GM12878 (cell line): ENCODE measurements at regions not wholly inside any gene's neighbourhood (a gene's known extent, or its start where the extent isn't known, plus 50 kb on each side); places are given as distances from the start of the nearest gene placed in this dataset.

Source experiments
- ATAC-seq: fragments of 200-7000 bp; cut with Tn5 transposase; 3 replicates; pipeline ENCODE4 v1.9.1; 2020; ENCODE audit warnings: mild to moderate bottlenecking, moderate library complexity
- BruUV-seq: library from RNA; stranded (reverse); fragments of 400-500 nt; replicated peaks from 2 replicates; lab custom pipeline; 2021; lab: Mats Ljungman, UMichigan
- CTCF ChIA-PET: fragments of 300-600 bp; sonication (Branson Sonifier 250); formaldehyde crosslinking; extraction: SDS; loops from one replicate; lab custom pipeline; 2021; ENCODE audit warnings: inconsistent platforms; lab: Yijun Ruan, JAX
- POLR2A ChIA-PET: fragments of 350-600 bp; formaldehyde crosslinking; extraction: SDS; loops from one replicate; lab custom pipeline; 2021; ENCODE audit warnings: inconsistent platforms; lab: Charles Lee
- RAD21 ChIA-PET: fragments of 300-600 bp; sonication (Branson Sonifier 250); formaldehyde crosslinking; loops from one replicate; lab custom pipeline; 2023; ENCODE audit warnings: antibody characterized with exemption; ENCODE audit not compliant: unreplicated experiment; lab: Charles Lee
- SMC1A ChIA-PET: fragments of 300-600 bp; sonication (Branson Sonifier 250); formaldehyde crosslinking; loops from one replicate; lab custom pipeline; 2023; ENCODE audit not compliant: unreplicated experiment, uncharacterized antibody; lab: Charles Lee
- DNase-seq: peaks from one replicate; pipeline ENCODE4 v3.0.0-alpha.2; 2011; ENCODE audit warnings: low read depth, low spot score
- FAIRE-seq: peaks from 3 replicates; lab custom pipeline; 2011; peaks lifted over from hg19 to GRCh38; lab: Jason Lieb, UNC
- H2AFZ ChIP-seq: 2 replicates; pipeline ENCODE4 v1.6.0; 2011; ENCODE audit warnings: low read depth, low read length, control low read depth; ENCODE audit not compliant: control insufficient read depth
- H3K27ac ChIP-seq: 2 replicates; pipeline ENCODE4 v1.5.1; 2011; ENCODE audit warnings: control low read depth; ENCODE audit not compliant: control insufficient read depth, insufficient read depth
- H3K27me3 ChIP-seq, 2 experiments: replicated peaks in 1 of 2; 2 replicates each; pipeline versions ENCODE4 v1.6.0 to v1.6.1; 2011; ENCODE audit warnings: low read length in 1 of 2; ENCODE audit not compliant: control insufficient read depth in 2 of 2, insufficient read depth in 2 of 2
- H3K36me3 ChIP-seq, 2 experiments: 2 replicates each; pipeline ENCODE4 v1.5.1; 2011; ENCODE audit warnings: low read length in 1 of 2; ENCODE audit not compliant: control insufficient read depth in 2 of 2, insufficient read depth in 2 of 2
- H3K4me1 ChIP-seq: 2 replicates; pipeline ENCODE4 v1.6.1; 2011; ENCODE audit warnings: mild to moderate bottlenecking, low read length, moderate library complexity, mixed read lengths; ENCODE audit not compliant: control insufficient read depth, insufficient read depth
- H3K4me2 ChIP-seq: 2 replicates; pipeline ENCODE4 v1.6.0; 2011; ENCODE audit warnings: control low read depth; ENCODE audit not compliant: control insufficient read depth, insufficient read depth
- H3K4me3 ChIP-seq: fragments of 200-600 bp; sonication (generic); 2 replicates; pipeline ENCODE4 v1.5.1; 2016
- H3K79me2 ChIP-seq: 2 replicates; pipeline ENCODE4 v1.6.0; 2011; ENCODE audit warnings: low read length; ENCODE audit not compliant: control insufficient read depth, insufficient read depth
- H3K9ac ChIP-seq: 2 replicates; pipeline ENCODE4 v1.8.0; 2011; ENCODE audit warnings: low read length, control low read depth, mixed read lengths; ENCODE audit not compliant: control insufficient read depth, insufficient read depth
- H3K9me3 ChIP-seq: replicated peaks from 3 replicates; pipeline ENCODE4 v1.5.1; 2011; ENCODE audit warnings: mild to moderate bottlenecking, low read length; ENCODE audit not compliant: control insufficient read depth, insufficient read depth
- H4K20me1 ChIP-seq: 2 replicates; pipeline ENCODE4 v1.6.0; 2011; ENCODE audit not compliant: control insufficient read depth, insufficient read depth
- BCL11A ChIP-seq: IDR thresholded peaks from 2 replicates; pipeline ENCODE4 v1.6.1; 2011; ENCODE audit warnings: low read depth, low read length
- BRCA1 ChIP-seq: IDR thresholded peaks from 2 replicates; pipeline ENCODE4 v1.6.1; 2011; ENCODE audit warnings: low read depth, low read length, improper control_type of control experiment
- CREB1 ChIP-seq: IDR thresholded peaks from 2 replicates; pipeline ENCODE4 v1.6.1; 2012; ENCODE audit warnings: low read depth, mild to moderate bottlenecking, inconsistent platforms
- MYB ChIP-seq: fragments of 150-350 bp; IDR thresholded peaks from 2 replicates; pipeline ENCODE4 v1.6.1; 2014; ENCODE audit warnings: mild to moderate bottlenecking, low read depth, low read length, borderline replicate concordance
- ZNF207 ChIP-seq: fragments of 450-650 bp; IDR thresholded peaks from 2 replicates; pipeline ENCODE4 v1.6.1; 2014; ENCODE audit warnings: antibody characterized with exemption, mild to moderate bottlenecking, borderline replicate concordance
- WGBS: methylation state at CpG from one replicate; pipeline ENCODE4 v1.1.6; 2016; ENCODE audit warnings: low lambda C conversion rate; ENCODE audit not compliant: insufficient replicate concordance, insufficient coverage; ENCODE audit errors: missing lambda C conversion rate; 5-methylcytosine and 5-hydroxymethylcytosine counted together
- in situ Hi-C: fragments of 300-500 bp; cut with MboI; formaldehyde crosslinking; loops from 9 replicates; pipeline ENCODE4 v1.14.3; 2018; ENCODE audit warnings: mixed read lengths
- intact Hi-C: fragments of 100-400 bp; cut with micrococcal nuclease; formaldehyde crosslinking; loops from one replicate; pipeline ENCODE4 v1.14.2; 2022; ENCODE audit not compliant: unreplicated experiment
- TF ChIP-seq, protein P1 (sequence below): IDR thresholded peaks from 2 replicates; pipeline ENCODE4 v1.6.1; 2011; ENCODE audit warnings: low read depth, low read length, improper control_type of control experiment, borderline replicate concordance

DNA sequence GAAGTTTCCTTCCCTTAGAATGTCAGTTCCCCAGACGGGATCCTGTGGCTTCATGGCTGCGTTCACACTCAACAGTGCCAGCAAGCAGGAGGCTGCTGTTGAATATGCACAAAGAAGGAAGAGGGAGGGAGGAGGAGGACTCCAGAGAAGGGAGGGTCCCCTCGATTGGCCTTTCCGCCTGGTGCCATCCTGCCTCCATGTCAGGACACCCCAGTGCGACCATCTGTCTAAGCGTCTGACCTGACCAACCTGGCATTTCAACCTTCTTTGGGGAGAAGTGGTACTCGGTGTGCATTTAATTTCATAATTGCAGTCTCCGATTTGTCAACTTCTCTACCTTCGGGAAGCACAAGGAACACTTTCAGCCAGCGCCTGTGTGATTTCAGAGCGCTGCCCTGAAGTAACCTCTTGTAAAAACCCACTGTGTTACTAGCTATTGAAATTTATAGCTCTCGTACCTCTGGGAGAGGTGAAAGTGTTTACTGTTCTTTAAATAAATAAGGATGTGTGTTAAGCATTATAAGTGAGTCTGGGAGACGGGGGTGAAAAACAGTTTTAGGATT lies 1491.9 kb downstream of the TBC1D22A start (continued):
- TF ChIP-seq ZNF207 (no peak), CREB1 (no peak), MYB (no peak)
- TF ChIP-seq, protein P1, sequence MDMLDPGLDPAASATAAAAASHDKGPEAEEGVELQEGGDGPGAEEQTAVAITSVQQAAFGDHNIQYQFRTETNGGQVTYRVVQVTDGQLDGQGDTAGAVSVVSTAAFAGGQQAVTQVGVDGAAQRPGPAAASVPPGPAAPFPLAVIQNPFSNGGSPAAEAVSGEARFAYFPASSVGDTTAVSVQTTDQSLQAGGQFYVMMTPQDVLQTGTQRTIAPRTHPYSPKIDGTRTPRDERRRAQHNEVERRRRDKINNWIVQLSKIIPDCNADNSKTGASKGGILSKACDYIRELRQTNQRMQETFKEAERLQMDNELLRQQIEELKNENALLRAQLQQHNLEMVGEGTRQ: no peak
- TF ChIP-seq, all 136 proteins: peak for 0

GRCh38 chr22:48253573-48253972 lies 1491.1 kb downstream of the TBC1D22A start:
- no peaks in the 10 kb centered on the region for H4K20me1 ChIP-seq
- 0% methylated on average over 6 of the region's 6 CpGs for WGBS
- intact Hi-C loops (no loop called here), in situ Hi-C loops (no loop called here)
- H3K36me3 ChIP-seq: no peaks in the 10 kb centered on the region
- POLR2A ChIA-PET: no interaction called here
- CTCF ChIA-PET: no interaction called here
- RAD21 ChIA-PET: no interaction called here
- no TSS peak for BruUV-seq
- ATAC-seq (no peak), FAIRE-seq (no peak), DNase-seq (no peak)
- no peak overlapping the region for H3K4me3 ChIP-seq
- H3K27me3 ChIP-seq: no peaks in the 10 kb centered on the region
- H3K4me1 ChIP-seq: no peaks in the 10 kb centered on the region
- no peaks in the 10 kb centered on the region for H3K9me3 ChIP-seq
- TF ChIP-seq MYB (no peak), BCL11A (no peak), BRCA1 (no peak)
- H2AFZ ChIP-seq: no peak overlapping the region
- no peak overlapping the region for H3K27ac ChIP-seq
- no peak overlapping the region for H3K9ac ChIP-seq
- no peaks in the 10 kb centered on the region for H3K79me2 ChIP-seq
- H3K4me2 ChIP-seq: no peak overlapping the region
- SMC1A ChIA-PET: no interaction called here
